Activated T-cell treated with anti-CD3 and anti-CD28 coated beads for 1 hour (primary cell): ENCODE measurements at regions not wholly inside any gene's neighbourhood (a gene's known extent, or its start where the extent isn't known, plus 50 kb on each side); places are given as distances from the start of the nearest gene placed in this dataset.
"Not testable (repeated sequence)": the region's sequence is repeated elsewhere in the genome, so short reads cannot be mapped to it uniquely, and the experiment has no call there.

Source experiments
- DNase-seq: peaks from one replicate; pipeline ENCODE4 v3.0.0-alpha.2; 2020; ENCODE audit warnings: low read depth

DNA sequence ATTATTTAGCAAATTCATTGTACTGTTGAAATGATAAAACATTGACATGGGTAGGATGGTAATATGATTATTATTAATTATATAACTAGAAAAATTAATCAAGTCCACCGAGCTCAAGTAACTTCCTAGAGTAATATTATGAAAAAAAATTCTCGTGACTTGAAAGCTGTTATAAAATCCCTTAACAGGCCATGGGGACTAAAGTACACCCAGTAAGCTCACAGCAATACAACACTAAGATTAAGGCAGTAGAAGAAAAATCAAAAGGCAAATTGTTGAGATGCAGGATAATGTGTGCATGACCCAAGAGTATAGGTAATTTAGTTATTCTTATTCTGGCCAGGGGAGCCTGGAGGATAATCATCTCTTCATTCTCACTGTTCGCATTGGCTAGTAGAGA lies 162.6 kb upstream of the LRIG3 start:
- DNase-seq, result no peak

DNA sequence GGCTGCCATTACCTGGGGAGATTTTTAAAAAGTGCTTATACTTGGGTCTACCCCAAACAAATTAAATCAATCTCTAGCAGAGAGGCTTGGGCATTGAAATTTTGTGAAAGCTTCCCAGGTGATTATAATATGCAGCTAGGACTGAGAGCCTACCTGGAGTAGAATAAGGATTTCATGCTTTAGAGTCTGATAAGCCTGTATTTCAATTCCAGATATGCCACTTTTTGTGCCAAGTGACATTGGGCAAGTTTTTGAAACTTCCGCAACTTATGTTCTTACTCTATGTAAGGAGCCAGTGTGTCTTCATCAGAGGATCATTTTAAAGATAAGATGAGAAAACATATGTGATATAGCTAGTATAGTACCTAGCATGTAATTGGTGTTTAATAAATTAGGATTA lies 159.8 kb upstream of the LRIG3 start:
- no peak for DNase-seq

DNA sequence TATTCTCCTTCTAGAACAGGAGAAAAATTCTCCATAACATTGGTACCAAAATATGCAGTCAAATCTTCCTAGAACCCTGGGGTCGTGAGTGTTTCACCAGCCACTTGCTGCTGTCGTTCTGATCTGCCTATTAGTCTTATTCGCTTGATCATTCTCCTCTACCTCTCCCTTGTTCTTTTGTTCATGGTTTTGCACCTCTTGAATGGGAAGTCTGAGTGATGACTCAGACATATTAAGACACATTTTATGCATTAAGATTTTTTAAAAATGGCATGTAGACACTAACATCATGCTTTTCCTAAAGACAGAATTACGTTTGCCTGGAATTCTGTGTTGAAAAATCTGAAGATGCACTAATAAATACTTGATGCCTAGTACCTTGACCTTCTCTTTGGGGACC lies 159.2 kb upstream of the LRIG3 start:
- DNase-seq, result no peak

DNA sequence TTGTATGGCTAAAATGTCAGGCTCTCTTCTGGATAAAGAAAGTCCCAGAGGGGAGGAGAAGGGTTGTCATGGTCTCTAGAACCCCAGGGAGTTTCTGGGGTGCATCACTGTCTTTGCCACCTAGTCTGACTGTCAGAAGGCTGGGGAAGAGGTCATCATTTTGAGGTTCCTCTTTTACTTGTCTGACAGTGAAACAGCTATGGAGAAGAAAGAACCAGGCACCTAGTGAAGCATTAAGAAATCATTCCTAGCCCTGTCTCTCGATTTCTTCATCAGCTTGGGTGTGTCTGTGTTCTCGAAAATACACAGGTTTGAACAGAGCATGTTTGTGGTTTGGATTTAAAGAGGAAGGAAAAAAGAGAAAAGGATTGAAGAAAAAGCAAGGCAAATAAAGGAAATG lies 158.7 kb upstream of the LRIG3 start:
- no peak for DNase-seq

DNA sequence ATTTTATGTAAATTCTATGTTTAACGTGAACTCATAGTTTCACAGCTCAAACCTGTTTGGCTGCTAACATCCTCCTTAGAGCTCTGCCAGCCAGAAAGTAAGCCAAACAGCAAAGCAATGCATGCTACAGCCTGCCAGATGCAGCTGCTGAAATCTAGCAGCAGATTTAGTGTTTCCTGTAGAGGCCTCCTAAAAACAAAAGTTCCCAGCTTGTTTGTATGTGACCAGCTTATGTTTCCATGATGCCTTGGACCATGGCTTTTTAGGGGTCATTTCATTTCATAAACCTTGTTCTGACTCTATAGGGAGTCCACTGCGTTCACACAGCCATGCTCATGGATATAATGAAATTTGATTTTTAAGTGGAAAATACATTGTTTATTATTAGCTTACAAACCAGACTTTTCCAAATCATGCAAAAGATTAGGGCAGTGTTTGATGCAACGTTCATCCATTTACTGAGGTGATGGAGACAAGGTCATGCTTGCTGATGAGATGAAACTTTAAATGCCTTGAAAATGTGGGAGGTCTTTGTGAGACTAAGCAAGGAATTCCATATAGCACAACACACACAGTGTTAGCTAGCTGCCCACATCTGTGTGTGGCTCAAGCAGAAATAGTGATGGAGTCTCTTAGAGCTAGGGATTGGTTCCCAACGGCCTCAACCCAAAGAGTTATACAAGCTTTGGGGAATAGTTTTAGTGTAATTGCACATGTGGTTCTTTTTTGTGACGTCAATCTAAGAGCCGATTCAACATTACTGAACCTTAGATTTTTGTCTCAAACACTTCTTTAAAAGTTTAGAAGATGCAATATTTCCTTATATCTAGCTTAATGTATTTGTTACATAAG lies 157.5 kb upstream of the LRIG3 start:
- no peak for DNase-seq

DNA sequence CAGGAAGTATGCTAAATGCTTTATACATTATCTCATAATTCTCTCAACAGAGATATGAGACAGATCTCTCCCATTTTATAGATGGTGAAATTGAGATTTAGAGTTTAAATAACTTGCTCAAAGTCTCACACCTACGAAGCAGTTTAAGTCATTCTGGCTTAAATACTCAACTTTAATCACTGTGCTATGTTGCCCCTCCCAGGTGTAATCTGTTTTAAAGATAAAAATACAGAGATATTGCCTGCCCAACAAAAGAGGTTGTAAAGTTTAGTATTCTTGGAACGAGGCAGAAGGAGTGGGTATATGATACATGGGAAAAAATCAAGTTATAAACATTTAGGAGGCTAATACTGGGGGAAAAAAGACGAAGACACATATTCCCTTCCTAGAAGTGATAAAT lies 156.8 kb upstream of the LRIG3 start:
- DNase-seq, result no peak

DNA sequence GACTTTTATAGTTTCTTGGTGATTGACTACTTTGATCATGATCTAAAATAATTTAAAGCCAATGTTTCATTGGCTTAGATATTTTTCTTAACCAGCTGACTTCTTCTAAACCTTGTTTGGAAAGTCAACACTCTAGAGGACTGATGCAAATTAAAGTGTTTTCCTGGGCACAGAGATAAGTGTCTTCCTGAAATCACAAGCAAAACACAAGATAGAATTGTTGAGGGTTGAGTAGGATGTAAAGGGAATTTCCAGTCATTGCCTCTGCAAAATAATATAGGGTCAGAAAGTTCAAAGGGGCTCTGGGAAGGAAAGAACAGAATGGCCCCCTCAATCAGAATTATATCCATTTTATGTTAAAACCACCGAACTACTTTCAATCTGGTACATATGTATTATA lies 156.3 kb upstream of the LRIG3 start:
- DNase-seq, result no peak

DNA sequence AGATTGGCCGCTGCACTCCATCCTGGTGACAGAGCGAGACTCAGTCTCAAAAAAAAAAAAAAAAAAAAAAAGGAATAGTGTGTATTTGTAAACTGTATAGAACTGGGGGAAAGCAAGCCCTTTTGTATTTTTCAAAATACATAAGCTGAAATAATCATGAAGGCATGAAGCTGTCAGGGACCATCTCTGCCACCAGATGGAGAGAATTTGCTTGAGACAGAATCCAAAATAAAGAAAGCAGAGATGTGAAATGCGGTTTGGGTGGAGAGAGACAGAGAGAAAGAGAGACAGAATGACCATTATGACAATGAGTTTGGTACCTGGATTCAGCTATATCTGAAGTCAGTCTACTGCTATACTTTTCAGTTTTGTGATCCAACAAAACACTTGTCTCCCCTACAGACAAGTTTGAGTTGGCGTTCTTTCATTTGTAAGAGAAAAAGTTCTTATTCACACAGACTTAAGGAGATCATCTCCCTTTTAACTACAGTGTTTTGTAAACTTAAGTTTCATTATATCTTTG lies 155.7 kb upstream of the LRIG3 start:
- no peak for DNase-seq

DNA sequence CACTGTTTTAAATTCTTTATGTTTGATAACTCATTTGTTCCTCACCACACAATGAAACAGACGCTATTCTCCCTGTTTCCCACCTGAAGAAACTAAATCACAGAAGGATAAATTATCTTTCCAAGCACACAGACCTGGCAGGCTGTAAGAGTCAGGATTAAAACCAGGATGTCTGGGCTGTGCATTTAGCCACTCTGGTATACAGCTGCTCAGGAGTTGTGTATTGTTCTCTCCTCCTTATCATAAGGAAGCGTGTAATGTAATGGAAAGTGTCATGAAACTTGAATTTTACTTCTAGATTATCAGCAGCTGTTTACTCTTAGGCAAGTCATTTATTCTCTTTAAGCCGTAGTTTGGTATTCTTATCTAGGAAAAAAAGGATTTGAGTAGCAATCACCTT lies 154.8 kb upstream of the LRIG3 start:
- no peak for DNase-seq

DNA sequence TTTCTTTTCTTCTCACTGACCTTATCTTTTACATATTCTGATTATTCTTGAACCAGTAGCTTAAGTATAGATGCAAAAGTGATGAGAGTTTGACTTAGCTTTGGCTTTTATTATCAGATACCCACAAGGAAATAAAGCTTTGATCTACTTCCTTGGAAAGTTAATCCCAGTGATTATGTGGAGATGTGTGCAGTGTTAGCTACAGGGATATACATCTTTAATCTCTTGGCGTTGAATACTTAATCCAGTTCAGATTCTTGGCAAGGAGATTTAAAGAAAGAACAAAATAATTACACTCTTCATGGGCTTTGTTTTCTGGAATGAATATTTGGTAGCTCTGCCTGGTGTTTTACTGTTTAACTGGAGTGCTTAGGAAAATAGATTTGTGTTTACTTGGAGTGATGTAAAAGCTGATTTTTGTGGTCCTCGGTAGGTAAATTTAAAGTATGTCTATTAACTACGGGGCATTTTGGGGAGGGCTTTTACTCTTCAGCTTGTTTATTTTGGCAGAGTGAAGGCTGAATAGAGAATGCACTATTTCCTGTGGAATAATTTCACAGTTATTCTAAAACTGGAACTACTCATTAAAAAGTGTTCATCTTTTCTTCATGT lies 150.1 kb upstream of the LRIG3 start:
- no peak for DNase-seq

DNA sequence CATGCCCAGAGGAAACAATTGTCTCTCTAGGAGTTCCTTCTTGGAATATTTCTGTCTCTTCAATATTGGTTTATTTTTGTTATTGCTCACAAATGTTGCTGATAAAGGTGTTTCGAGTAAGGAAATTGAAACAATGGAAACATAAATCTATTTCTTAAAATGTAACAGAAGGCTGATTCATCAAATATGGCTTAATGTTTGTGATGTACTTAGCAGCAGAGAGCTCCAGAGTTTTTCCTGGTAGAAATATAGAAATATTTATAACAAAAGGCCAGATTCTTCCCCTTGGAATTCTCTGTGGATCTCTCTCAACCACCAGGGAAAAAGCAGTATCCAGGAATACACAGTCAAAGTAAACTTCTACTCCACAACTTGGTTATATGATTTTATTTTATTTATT lies 149.2 kb upstream of the LRIG3 start:
- DNase-seq, result no peak

DNA sequence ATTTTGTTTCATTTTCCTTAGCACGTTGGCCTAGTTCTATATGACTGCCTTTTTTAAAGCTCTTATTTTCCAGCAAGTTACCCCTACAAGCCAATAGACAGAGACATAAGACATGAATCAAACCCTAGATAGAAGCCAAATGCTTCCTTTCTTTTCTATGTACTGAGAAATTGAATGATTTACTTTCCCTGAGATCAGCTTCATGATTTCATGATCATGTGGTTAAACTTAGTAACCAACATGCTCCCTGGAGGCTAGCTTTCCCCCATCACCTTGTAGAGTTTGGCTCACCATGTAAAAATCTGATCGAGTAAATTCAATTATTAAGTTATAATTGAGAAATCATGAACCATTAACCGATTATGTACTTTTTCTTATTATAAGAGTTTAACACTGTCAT lies 148.1 kb upstream of the LRIG3 start:
- DNase-seq, result no peak

DNA sequence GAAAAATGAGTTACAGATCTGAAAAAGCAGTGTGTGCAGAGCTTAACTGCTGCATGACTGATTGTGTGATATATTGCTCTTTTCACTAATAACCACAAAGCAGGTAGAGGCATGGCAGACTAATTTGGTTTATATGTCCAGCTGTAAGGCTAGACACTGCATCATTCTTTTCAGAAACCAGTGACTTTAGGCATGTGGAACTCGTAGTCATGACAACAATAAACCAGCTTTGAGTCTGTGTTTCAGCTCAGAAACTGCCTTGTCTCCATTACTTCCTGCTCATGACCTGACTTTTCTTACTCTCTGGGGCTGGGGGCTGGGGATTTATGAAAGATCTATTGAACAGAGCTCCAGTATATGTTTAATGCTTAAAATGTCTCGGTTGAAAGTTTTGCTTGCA lies 146.8 kb upstream of the LRIG3 start:
- DNase-seq, result no peak

DNA sequence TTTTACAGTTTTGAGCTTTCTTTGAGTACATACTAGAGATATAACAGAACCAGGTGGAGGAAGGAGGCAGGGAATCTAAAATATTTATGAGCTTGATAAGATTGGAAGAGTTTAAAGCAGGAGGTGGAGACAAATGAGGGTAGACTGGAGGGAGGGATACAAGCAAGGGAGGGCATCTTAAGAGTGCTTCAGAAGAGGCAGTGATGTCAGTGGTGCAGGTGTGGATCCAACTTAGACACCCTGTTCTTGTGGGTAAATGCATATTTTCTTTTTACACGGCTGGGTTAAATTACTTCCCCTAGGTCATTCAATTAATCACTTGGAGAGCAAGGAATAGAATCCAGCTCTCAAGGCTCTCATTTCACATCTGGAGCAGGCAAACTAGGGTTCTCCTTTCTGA lies 146.1 kb upstream of the LRIG3 start:
- DNase-seq, result no peak

DNA sequence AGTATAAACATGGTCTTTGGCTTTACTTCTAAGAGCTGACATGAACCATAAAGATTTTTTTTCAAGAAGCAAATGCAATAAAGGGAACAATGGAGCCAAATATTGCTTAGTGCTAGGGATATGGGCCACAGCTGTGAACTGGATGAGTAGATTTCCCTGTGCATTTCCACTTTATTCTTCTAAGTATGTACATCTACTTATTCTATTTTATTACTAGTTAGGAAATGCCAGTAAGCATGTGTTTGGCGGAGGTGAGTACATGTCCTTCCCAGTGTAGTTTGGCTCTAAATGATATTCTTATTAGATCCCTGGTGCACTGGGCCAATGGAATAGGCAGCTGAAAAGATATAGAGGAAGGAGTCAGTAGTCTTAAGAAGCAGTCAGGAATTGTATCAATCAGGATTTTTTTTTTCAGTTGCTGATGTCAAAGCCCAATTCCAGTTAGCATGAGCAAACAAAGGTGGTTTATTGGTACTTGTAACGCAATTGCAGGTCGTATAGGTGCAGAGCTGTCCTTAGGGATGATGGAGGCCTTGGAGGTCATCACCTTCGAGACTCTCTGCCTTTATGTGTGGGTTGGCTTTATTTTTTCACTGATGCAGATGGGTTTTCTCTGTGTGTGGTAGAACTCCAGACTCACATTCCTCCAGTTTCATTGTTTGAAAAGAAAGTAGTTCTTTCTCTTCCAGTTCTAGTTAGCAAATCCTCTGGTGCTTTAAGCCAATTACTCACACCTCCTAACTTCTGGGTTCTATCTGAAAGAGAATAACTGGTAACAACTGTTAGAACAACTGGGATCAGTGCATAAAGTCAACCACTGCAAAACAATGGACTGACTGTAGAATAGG lies 139.0 kb upstream of the LRIG3 start:
- no peak for DNase-seq

DNA sequence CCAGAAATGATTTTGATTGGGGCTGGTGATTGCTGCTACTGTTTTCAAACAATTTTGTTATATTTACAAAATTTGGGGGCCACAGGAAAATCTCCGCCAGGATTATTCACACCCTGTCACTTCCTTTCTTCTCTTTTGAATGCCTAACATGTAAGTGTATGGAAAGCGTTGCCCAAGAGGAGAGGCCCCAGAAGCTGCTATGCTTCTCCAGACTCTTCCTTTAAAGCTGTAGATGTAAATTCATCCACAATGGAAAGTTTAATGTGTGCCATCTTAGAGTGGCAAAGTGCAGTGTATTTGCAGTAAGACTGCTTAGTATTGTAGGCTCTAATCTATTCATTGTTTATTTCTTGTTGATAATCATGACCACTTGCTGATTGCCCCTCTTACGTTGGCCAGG lies 136.7 kb upstream of the LRIG3 start:
- no peak for DNase-seq

DNA sequence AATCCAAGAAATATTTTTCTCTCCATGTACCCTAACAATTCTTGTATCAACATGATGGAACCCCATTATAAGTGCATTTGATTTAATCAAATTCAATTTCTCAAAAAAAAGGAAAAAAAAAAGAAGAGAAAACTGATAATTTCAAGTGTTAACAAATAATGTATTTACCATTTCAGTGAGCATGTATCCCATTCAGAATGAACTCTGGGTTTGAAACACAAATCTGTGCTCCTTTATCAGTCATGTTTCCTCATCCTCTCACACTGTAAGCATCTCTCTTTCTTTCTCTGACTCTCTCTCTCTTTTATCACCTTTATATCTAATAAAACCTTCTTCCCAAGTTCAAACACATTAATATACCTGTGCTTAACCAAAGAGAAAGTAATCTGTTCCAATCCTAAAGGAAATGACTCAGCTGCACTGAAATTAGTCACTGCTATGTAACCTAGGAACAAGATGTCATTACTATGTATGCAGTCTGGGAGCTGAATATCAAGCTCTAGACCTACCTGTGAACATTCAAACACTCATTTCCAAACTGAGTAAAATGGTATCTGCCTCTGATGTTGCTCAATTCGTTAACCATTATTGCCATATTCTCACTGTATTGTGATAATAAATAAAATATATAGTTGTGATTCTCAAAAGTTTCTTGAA lies 135.0 kb upstream of the LRIG3 start:
- DNase-seq, result no peak

DNA sequence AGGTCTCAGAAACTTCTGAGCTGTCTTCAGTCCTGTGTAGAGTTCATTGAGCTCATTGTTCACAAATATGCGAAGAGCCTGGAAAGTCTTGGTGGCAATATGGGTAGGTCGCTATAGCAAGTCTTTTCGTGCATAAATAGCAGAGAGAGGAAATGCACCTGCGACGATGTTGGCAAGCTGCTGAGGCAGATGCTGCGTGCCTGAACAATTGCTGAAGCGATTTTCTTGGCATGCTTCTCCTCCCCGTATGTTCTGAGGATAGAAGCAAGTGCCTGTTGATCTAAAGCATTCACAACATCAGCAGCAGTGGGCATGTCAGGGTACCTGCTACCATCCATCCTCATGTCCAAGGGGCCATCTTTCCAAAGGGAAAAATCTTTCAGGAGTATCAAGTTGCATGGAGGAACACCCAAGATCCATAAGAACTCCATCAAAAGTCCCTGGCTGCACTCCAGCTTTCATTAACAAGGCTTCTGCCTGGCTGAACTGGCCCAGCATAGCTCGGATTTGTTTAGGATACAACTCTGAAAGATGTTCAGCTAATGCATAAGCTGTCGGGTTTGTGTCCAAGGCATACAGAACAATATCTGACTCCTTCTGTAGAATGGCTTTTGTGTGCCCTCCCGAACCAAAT lies 133.1 kb upstream of the LRIG3 start:
- DNase-seq, result not testable (repeated sequence)

DNA sequence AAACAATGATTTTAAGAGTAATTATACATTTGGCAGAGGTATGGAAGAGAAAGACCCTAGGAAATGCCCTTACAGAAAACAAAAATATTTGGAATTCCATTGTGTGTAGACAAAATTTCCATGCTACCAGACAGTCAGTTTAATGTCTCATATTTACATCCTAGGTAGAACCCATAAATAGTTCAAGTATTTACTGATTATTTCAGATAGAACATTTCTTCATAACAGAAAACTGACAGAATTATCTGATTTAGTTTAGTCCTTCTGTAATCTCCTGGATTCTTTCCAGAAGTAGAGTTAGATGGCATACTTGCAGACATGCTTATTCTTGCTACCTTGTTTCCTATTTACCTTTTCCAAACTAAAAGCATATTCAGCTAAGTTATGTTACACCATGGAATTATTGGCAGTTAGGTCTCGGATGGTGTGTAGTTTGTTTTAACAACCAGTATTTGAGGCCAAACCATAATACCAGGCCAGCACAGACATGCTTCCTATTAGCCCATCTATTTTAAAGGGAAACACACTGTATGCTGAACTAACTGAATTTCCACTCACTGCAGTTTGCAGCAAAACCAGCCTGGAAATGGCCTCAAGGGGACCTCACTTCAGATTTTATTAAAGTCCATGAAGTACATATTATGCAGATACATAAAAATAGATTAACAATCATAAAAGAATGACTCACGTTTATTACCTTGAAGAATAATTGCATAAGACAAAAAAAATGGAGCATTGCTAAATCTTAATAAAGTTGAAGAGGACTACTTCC lies 126.6 kb upstream of the LRIG3 start:
- no peak for DNase-seq

DNA sequence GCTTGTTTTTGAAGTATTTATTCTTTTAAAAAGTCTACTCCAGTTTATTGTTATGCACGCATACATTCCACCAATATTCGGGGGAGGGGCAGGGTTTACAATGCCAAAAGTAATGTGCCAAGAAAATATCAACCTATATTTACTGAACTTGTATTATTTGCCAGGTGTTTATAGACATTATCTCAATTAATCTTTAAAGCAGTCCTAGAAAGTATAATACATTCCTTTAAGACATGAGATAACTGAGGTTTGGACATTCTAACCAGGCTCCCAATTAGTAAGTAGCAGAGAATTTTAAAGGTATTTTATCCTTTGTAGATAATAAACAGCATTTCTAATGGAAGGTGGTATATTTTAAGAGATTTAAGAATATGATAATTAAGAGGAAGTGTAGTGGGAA lies 124.5 kb upstream of the LRIG3 start:
- DNase-seq, result no peak
